ENCODE measurements at regions not wholly inside any gene's neighbourhood (a gene's known extent, or its start where the extent isn't known, plus 50 kb on each side); places are given as distances from the start of the nearest gene placed in this dataset.

- ATAC-seq: no peak
- Histone ChIP-seq H3K4me3 (ENCODE audit: low read length) (no peak overlapping the region), H3K9me3 (ENCODE audit: control insufficient read depth, insufficient read depth, low read length) (no peaks in the 10 kb centered on the region), H3K27me3 (ENCODE audit: control insufficient read depth, insufficient read depth, low read length) (no peaks in the 10 kb centered on the region), H3K27ac (ENCODE audit: low read length) (no peak overlapping the region), H3K4me1 (ENCODE audit: control insufficient read depth, insufficient read depth, low read length) (peaks cover 16% of the 10 kb centered on the region), H3K36me3 (ENCODE audit: control insufficient read depth, insufficient read depth, low read length) (peaks cover 83% of the 10 kb centered on the region)
- Mint-ChIP-seq H3K4me3 (no peak overlapping the region), H3K27me3 (ENCODE audit: low read depth in 2 of 2) (no peaks in the 10 kb centered on the region), H3K9me3 (no peaks in the 10 kb centered on the region), H3K36me3 (peaks cover 19% of the 10 kb centered on the region), H3K27ac (peak overlapping the region in 1 of 2 donors; percentile 66), H3K4me1 (peaks cover 46 to 61% of the 10 kb centered on the region in 2 donors)
- intact Hi-C loops (cut with micrococcal nuclease): no loop called here
- TF ChIP-seq CTCF (IDR thresholded peaks at IDR 0.05): no peak
- WGBS (ENCODE audit: insufficient coverage): 94% methylated on average over 8 of the region's 8 CpGs
- no peak for DNase-seq
Observed at GRCh38 chr7:149616898-149617297, 119.3 kb upstream of the ZNF746 start.

- DNase-seq (no peak), ATAC-seq (no peak)
- Mint-ChIP-seq H3K36me3 (peaks cover 19% of the 10 kb centered on the region), H3K4me1 (peaks cover 35 to 50% of the 10 kb centered on the region in 2 donors), H3K27me3 (ENCODE audit: low read depth in 2 of 2) (no peaks in the 10 kb centered on the region), H3K27ac (no peak overlapping the region), H3K9me3 (no peaks in the 10 kb centered on the region), H3K4me3 (no peak overlapping the region)
- Histone ChIP-seq H3K27ac (ENCODE audit: low read length) (no peak overlapping the region), H3K4me3 (ENCODE audit: low read length) (no peak overlapping the region), H3K4me1 (ENCODE audit: control insufficient read depth, insufficient read depth, low read length) (peaks cover 5% of the 10 kb centered on the region), H3K9me3 (ENCODE audit: control insufficient read depth, insufficient read depth, low read length) (no peaks in the 10 kb centered on the region), H3K27me3 (ENCODE audit: control insufficient read depth, insufficient read depth, low read length) (no peaks in the 10 kb centered on the region), H3K36me3 (ENCODE audit: control insufficient read depth, insufficient read depth, low read length) (peaks cover 91% of the 10 kb centered on the region)
- intact Hi-C loops (cut with micrococcal nuclease): no loop called here
- no peak for TF ChIP-seq CTCF (IDR thresholded peaks at IDR 0.05)
- 96% methylated on average over 13 of the region's 13 CpGs for WGBS (ENCODE audit: insufficient coverage)
Observed at GRCh38 chr7:149615690-149616270, 118.2 kb upstream of the ZNF746 start.

- Mint-ChIP-seq H3K9me3 (no peaks in the 10 kb centered on the region), H3K27ac (no peak overlapping the region), H3K27me3 (ENCODE audit: low read depth in 2 of 2) (no peaks in the 10 kb centered on the region), H3K4me3 (no peak overlapping the region), H3K36me3 (peaks cover 19% of the 10 kb centered on the region), H3K4me1 (peaks cover 15 to 45% of the 10 kb centered on the region in 2 donors)
- Histone ChIP-seq H3K27ac (ENCODE audit: low read length) (no peak overlapping the region), H3K9me3 (ENCODE audit: control insufficient read depth, insufficient read depth, low read length) (no peaks in the 10 kb centered on the region), H3K36me3 (ENCODE audit: control insufficient read depth, insufficient read depth, low read length) (peaks cover 69% of the 10 kb centered on the region), H3K27me3 (ENCODE audit: control insufficient read depth, insufficient read depth, low read length) (no peaks in the 10 kb centered on the region), H3K4me1 (ENCODE audit: control insufficient read depth, insufficient read depth, low read length) (no peaks in the 10 kb centered on the region), H3K4me3 (ENCODE audit: low read length) (no peak overlapping the region)
- WGBS (ENCODE audit: insufficient coverage): 99% methylated on average over 3 of the region's 4 CpGs
- DNase-seq (no peak), ATAC-seq (no peak)
- intact Hi-C loops (cut with micrococcal nuclease): no loop called here
- TF ChIP-seq CTCF (IDR thresholded peaks at IDR 0.05): no peak
Observed at GRCh38 chr7:149610441-149611011, 112.9 kb upstream of the ZNF746 start.

GRCh38 chr7:149608168-149608567, 110.6 kb upstream of the ZNF746 start:
- H3K4me1 Mint-ChIP-seq: peaks cover 2 to 27% of the 10 kb centered on the region in 2 donors
- Histone ChIP-seq H3K36me3 (ENCODE audit: control insufficient read depth, insufficient read depth, low read length) (peaks cover 49% of the 10 kb centered on the region), H3K9me3 (ENCODE audit: control insufficient read depth, insufficient read depth, low read length) (no peaks in the 10 kb centered on the region), H3K27ac (ENCODE audit: low read length) (no peak overlapping the region), H3K4me3 (ENCODE audit: low read length) (no peak overlapping the region), H3K27me3 (ENCODE audit: control insufficient read depth, insufficient read depth, low read length) (no peaks in the 10 kb centered on the region), H3K4me1 (ENCODE audit: control insufficient read depth, insufficient read depth, low read length) (no peaks in the 10 kb centered on the region)
- no peak overlapping the region for H3K4me3 Mint-ChIP-seq
- H3K27me3 Mint-ChIP-seq (ENCODE audit: low read depth in 2 of 2): no peaks in the 10 kb centered on the region
- TF ChIP-seq CTCF (IDR thresholded peaks at IDR 0.05): no peak
- H3K9me3 Mint-ChIP-seq: no peaks in the 10 kb centered on the region
- peaks cover 11% of the 10 kb centered on the region for H3K36me3 Mint-ChIP-seq
- intact Hi-C loops (cut with micrococcal nuclease): no loop called here
- DNase-seq (no peak), ATAC-seq (no peak)
- 100% methylated on average over 2 of the region's 2 CpGs for WGBS (ENCODE audit: insufficient coverage)
- H3K27ac Mint-ChIP-seq: no peak overlapping the region

All from natural killer cell (primary cell).